HepG2 (cell line): ENCODE measurements at regions not wholly inside any gene's neighbourhood (a gene's known extent, or its start where the extent isn't known, plus 50 kb on each side); places are given as distances from the start of the nearest gene placed in this dataset.
A peak's percentile ranks its signal among the peaks of the same experiment; 100 is the strongest.

Experiments used
- BATF2 ChIP-seq: sonication (generic); formaldehyde crosslinking; IDR thresholded peaks from 2 replicates; pipeline ENCODE4 v1.8.0; 2022; ENCODE audit warnings: mild to moderate bottlenecking, missing genetic modification reagents, moderate library complexity
- CREBL2 ChIP-seq: sonication (generic); formaldehyde crosslinking; IDR thresholded peaks from 2 replicates; pipeline ENCODE4 v1.8.1; 2023; ENCODE audit warnings: missing genetic modification reagents, mild to moderate bottlenecking, borderline replicate concordance
- FIP1L1 ChIP-seq: fragments of 200-400 bp; formaldehyde crosslinking; IDR thresholded peaks from 2 replicates; pipeline ENCODE4 v1.6.1; 2018; ENCODE audit warnings: low read depth, mild to moderate bottlenecking, low read length, moderate library complexity, borderline replicate concordance; ENCODE audit not compliant: insufficient read depth
- HMG20B ChIP-seq: conservative IDR thresholded peaks from 2 replicates; pipeline ENCODE4 v1.6.1; 2016; ENCODE audit warnings: missing genetic modification reagents, missing compliant biosample characterization
- HOXA3 ChIP-seq: sonication (generic); formaldehyde crosslinking; IDR thresholded peaks from 2 replicates; pipeline ENCODE4 v1.5.0; 2020; ENCODE audit warnings: missing genetic modification reagents
- JARID2 ChIP-seq: sonication (generic); formaldehyde crosslinking; IDR thresholded peaks from 2 replicates; pipeline ENCODE4 v1.8.1; 2023; ENCODE audit warnings: missing genetic modification reagents, inconsistent platforms; ENCODE audit not compliant: insufficient replicate concordance
- JUN ChIP-seq: sonication (generic); formaldehyde crosslinking; IDR thresholded peaks from 2 replicates; pipeline ENCODE4 v1.4.0; 2020; ENCODE audit warnings: mild to moderate bottlenecking, missing genetic modification reagents
- KAT7 ChIP-seq: IDR thresholded peaks from 2 replicates; pipeline ENCODE4 v1.6.1; 2018; ENCODE audit warnings: borderline replicate concordance, missing compliant biosample characterization
- KDM6A ChIP-seq: IDR thresholded peaks from 2 replicates; pipeline ENCODE4 v1.6.1; 2016; ENCODE audit warnings: low read depth
- KLF11 ChIP-seq: IDR thresholded peaks from 2 replicates; pipeline ENCODE4 v1.6.1; 2016; ENCODE audit warnings: missing compliant biosample characterization
- MXI1 ChIP-seq: IDR thresholded peaks from 3 replicates; pipeline ENCODE4 v1.6.1; 2012; ENCODE audit warnings: low read depth, low read length, inconsistent platforms, borderline replicate concordance
- NR2F1 ChIP-seq, 2 experiments: fragments of 450-650 bp in 1 of 2; formaldehyde crosslinking in 1 of 2; IDR thresholded peaks; 2 replicates each; pipeline versions ENCODE4 v1.5.0 to v1.6.1; 2016 to 2020; ENCODE audit warnings: mild to moderate bottlenecking in 1 of 2, missing compliant biosample characterization in 1 of 2, missing genetic modification reagents in 1 of 2, moderate library complexity in 1 of 2
- PAXIP1 ChIP-seq: sonication (generic); formaldehyde crosslinking; conservative IDR thresholded peaks from 2 replicates; pipeline ENCODE4 v1.4.0; 2020; ENCODE audit warnings: mild to moderate bottlenecking, missing genetic modification reagents, moderate library complexity
- SIN3B ChIP-seq: fragments of 150-350 bp; IDR thresholded peaks from 2 replicates; pipeline ENCODE4 v1.6.1; 2014; ENCODE audit warnings: low read length
- SMAD3 ChIP-seq: sonication (generic); formaldehyde crosslinking; IDR thresholded peaks from 2 replicates; pipeline ENCODE4 v1.4.0; 2020; ENCODE audit warnings: missing genetic modification reagents
- SP140L ChIP-seq: sonication (generic); formaldehyde crosslinking; IDR thresholded peaks from 2 replicates; pipeline ENCODE4 v1.4.0; 2020; ENCODE audit warnings: missing genetic modification reagents, borderline replicate concordance
- TAF15 ChIP-seq: fragments of 200-400 bp; formaldehyde crosslinking; IDR thresholded peaks from one replicate; pipeline ENCODE4 v1.6.1; 2018; ENCODE audit warnings: mild to moderate bottlenecking, low read depth, low read length; ENCODE audit not compliant: poor library complexity, severe bottlenecking
- TOPORS ChIP-seq: sonication (generic); formaldehyde crosslinking; IDR thresholded peaks from 2 replicates; pipeline ENCODE4 v1.8.0; 2023; ENCODE audit warnings: mild to moderate bottlenecking, missing genetic modification reagents
- ZNF180 ChIP-seq: sonication (generic); formaldehyde crosslinking; IDR thresholded peaks from 2 replicates; pipeline ENCODE4 v1.4.0; 2020; ENCODE audit warnings: low read depth, missing genetic modification reagents, borderline replicate concordance
- ZNF234 ChIP-seq: sonication (generic); formaldehyde crosslinking; conservative IDR thresholded peaks from 2 replicates; pipeline ENCODE4 v1.5.1; 2020; ENCODE audit warnings: mild to moderate bottlenecking, missing genetic modification reagents
- ZNF430 ChIP-seq: sonication (generic); formaldehyde crosslinking; IDR thresholded peaks from 2 replicates; pipeline ENCODE4 v1.9.0; 2021; ENCODE audit warnings: mild to moderate bottlenecking, missing genetic modification reagents
- ZSCAN20 ChIP-seq: sonication (generic); formaldehyde crosslinking; IDR thresholded peaks from 2 replicates; pipeline ENCODE4 v1.4.0; 2020; ENCODE audit warnings: missing genetic modification reagents, mild to moderate bottlenecking, borderline replicate concordance
- TF ChIP-seq, protein P1 (sequence below): sonication (generic); formaldehyde crosslinking; IDR thresholded peaks from 2 replicates; pipeline ENCODE4 v1.4.0; 2020; ENCODE audit warnings: missing genetic modification reagents, mild to moderate bottlenecking, borderline replicate concordance
- TF ChIP-seq, protein P2 (sequence below): sonication (generic); formaldehyde crosslinking; IDR thresholded peaks from 2 replicates; pipeline ENCODE4 v1.8.1; 2023; ENCODE audit warnings: mild to moderate bottlenecking, missing genetic modification reagents

- TF ChIP-seq CREBL2 (CRISPR knock-in tag) = no peak
- TF ChIP-seq, protein P1, sequence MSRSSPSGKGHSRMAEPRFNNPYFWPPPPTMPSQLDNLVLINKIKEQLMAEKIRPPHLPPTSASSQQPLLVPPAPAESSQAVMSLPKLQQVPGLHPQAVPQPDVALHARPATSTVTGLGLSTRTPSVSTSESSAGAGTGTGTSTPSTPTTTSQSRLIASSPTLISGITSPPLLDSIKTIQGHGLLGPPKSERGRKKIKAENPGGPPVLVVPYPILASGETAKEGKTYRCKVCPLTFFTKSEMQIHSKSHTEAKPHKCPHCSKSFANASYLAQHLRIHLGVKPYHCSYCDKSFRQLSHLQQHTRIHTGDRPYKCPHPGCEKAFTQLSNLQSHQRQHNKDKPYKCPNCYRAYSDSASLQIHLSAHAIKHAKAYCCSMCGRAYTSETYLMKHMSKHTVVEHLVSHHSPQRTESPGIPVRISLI (CRISPR knock-in tag) = peak; percentile 84; the same call in 1 of the 2 replicates
- TF ChIP-seq SP140L = peak; percentile 96; the same call in 1 of the 2 replicates
- no peak for TF ChIP-seq ZSCAN20 (CRISPR knock-in tag)
- 0 out of 2 replicates have a peak, but pooled peaks have one; percentile 34 for TF ChIP-seq KLF11 (CRISPR knock-in tag)
- TF ChIP-seq ZNF430 (CRISPR knock-in tag) = no peak
- no peak for TF ChIP-seq TAF15
- TF ChIP-seq KDM6A (CRISPR knock-in tag) = peak; percentile 58; the same call in 1 of the 2 replicates
- no peak for TF ChIP-seq FIP1L1
- no peak for TF ChIP-seq BATF2
- TF ChIP-seq JUN = no peak; the same call in 1 of the 2 replicates
- no peak for TF ChIP-seq ZNF234 (CRISPR knock-in tag)
- TF ChIP-seq PAXIP1 = peak; percentile 68
- peak in 1 of 2 experiments; percentile 28; a peak in 1 of 4 replicates for TF ChIP-seq NR2F1 (CRISPR knock-in tag; IDR thresholded peaks at IDR 0.05)
- no peak for TF ChIP-seq ZNF180 (CRISPR knock-in tag)
- no peak for TF ChIP-seq JARID2 (CRISPR knock-in tag)
- TF ChIP-seq SIN3B = no peak
- TF ChIP-seq SMAD3 (CRISPR knock-in tag) = peak; percentile 94
- peak; percentile 76; the same call in 1 of the 2 replicates for TF ChIP-seq KAT7 (CRISPR knock-in tag)
- peak; percentile 79; the same call in 1 of the 2 replicates for TF ChIP-seq HMG20B (CRISPR knock-in tag)
- TF ChIP-seq MXI1 = no peak
- TF ChIP-seq, protein P2, sequence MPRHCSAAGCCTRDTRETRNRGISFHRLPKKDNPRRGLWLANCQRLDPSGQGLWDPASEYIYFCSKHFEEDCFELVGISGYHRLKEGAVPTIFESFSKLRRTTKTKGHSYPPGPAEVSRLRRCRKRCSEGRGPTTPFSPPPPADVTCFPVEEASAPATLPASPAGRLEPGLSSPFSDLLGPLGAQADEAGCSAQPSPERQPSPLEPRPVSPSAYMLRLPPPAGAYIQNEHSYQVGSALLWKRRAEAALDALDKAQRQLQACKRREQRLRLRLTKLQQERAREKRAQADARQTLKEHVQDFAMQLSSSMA (CRISPR knock-in tag) = no peak
- no peak for TF ChIP-seq TOPORS
- 0 out of 2 replicates have a peak, but pooled peaks have one; percentile 12 for TF ChIP-seq HOXA3 (CRISPR knock-in tag)
These were observed 260.2 kb upstream of the TRIB2 start (continued) for GRCh38 chr2:12456293-12457106.
